Skin of body (tissue), 1 donor: ENCODE measurements at regions not wholly inside any gene's neighbourhood (a gene's known extent, or its start where the extent isn't known, plus 50 kb on each side); places are given as distances from the start of the nearest gene placed in this dataset.
"Not testable (repeated sequence)": the region's sequence is repeated elsewhere in the genome, so short reads cannot be mapped to it uniquely, and the experiment has no call there.

ENCODE experiments used
- DNase-seq: peaks from one replicate; lab custom pipeline; 2025; lab: John Stamatoyannopoulos, UW

DNA sequence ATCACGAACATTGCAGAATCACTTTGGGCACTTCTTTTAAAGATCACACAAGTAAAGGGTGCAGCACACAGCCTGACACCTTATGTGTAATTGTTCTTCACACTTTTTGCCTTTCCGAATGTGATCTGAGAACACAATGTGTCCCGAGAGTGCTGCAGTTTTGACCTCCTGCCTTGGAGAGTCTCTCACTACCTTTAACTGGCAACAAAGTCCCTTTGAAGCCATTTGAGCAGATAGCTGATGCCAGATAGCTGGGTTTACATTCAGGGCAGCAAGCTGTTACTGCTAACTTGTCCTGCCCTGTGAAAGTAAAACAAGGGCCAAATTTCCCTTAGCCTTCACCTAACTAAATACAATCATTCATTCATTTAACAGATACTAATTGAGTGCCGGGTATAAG is 411.0 kb upstream of the DYNLRB2 start:
- DNase-seq, result no peak

DNA sequence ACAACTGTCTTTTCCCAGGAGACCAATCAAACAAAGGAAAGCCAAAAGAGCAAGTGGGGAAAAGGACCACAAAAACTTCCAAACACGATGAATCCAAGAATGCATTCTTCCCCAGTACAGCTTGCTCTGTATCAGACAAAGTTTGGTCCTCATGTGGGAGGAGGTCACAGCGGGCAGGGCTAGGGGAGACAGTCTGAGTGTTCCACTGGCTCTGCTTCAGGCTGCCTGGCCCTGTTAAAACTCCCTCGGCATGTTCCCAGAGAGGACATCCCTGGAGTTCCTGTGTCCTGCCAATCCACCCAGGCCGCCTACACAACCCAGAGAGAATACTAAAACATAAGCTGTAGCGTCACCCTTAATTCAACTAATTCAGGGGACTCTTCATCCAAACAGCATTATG is 415.1 kb upstream of the DYNLRB2 start:
- no peak for DNase-seq

DNA sequence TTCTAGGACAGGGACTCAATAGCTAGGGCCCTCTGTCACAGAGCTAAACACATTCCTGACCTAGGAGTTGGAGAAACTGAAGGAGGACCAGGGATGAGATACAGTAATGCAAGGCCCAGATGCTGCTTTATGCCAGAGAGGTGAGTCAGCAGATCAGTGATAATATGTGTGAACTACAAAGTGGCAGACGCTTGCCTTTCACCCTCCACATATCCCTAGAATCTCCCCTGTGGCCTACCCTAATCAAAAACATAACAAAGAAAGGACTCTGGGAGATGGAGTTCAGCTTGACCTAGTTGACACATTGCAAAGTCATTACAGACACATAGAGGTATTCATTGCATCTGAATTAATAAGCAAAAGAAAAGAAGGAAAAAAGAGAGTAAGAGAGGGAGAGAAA is 417.6 kb upstream of the DYNLRB2 start:
- no peak for DNase-seq

- peak; percentile 62 for DNase-seq
These were observed 418.7 kb upstream of the DYNLRB2 start for GRCh38 chr16:80122115-80122514.

DNA sequence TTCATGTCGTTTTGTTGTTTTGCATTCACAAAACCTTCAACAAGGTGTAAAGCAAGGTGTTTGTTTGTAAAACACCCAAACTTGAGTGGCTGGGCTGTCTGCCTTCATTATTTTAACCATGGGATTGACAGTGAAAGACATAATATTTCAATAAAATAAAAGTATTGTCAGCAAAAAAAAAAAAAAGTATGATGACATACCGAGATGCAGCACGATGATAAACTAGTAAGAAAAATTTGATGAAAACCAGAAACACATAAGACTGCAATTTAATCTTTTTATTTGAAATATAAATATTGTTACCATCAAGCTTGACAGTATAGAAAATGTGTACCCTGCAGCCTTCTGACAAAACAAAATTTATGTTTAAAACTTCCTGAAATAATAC is 419.3 kb upstream of the DYNLRB2 start:
- peak; percentile 48 for DNase-seq

GRCh38 chr16:80120899-80121521 is 419.8 kb upstream of the DYNLRB2 start:
- DNase-seq, result no peak

GRCh38 chr16:80117556-80118130 is 423.1 kb upstream of the DYNLRB2 start:
- no peak for DNase-seq

GRCh38 chr16:80116711-80117110 is 424.1 kb upstream of the DYNLRB2 start:
- no peak for DNase-seq

- no peak for DNase-seq
These were observed 426.1 kb upstream of the DYNLRB2 start for GRCh38 chr16:80114699-80115098.

- DNase-seq, result peak; percentile 17
These were observed 426.8 kb upstream of the DYNLRB2 start for GRCh38 chr16:80113873-80114574.

- no peak for DNase-seq
These were observed 431.2 kb upstream of the DYNLRB2 start for GRCh38 chr16:80109581-80109980.

DNA sequence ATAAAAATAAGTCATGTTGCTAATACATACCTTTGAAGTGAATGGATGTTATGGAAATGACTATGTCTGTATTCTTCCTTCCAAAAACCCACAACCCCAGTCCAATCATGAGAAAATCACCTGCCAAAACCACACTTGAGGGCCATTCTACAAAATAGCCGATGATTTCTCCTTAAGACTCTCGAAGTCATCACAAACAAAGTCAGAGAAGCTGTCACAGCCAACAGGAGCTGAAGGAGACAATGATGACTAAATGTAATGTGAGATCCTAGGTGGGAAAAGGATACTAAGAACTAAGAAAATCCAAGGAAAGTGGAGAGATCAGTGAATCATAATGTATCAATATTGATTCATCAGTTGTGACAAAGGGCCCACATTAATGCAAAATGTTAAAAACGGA is 432.9 kb upstream of the DYNLRB2 start:
- DNase-seq, result no peak

DNA sequence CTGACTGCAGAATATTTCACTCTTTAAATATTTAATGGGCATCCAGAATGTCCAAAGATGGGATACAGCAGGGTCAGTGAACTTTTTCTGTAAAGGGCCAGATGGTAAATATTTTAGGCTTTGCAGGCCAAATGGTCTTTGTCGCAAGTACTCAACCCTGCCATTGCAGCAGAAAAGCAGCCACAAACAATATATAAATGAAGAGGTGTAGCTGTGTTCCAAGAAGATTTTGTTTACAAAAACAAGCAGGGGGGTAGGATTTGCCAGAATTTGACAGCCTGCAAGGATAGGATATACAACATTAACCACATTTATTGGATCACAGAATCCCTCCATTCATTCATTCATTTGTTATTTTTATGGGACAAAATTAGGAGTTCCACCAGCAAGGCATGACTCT is 435.0 kb upstream of the DYNLRB2 start:
- DNase-seq, result no peak

GRCh38 chr16:80105160-80105559 is 435.6 kb upstream of the DYNLRB2 start:
- peak; percentile 30 for DNase-seq

DNA sequence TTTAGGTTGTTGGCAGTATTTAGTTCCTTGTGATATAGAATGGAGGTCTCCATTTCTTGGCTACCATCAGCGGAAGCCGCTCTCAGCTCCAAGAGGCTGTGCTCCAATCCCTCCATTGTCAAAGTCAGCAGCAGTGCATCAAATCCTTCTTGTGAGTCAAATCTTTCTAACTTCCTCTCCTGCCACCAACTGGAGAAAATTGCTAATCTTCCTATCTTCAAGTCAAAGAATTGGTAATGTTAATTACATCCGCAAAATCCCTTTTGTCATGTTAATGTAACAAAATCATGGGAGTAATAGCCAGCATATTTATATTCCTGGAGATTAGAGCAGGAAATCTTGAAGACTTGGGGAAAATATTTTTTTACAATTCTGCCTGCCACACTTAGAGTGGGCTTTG is 436.4 kb upstream of the DYNLRB2 start:
- no peak for DNase-seq

GRCh38 chr16:80103463-80103862 is 437.3 kb upstream of the DYNLRB2 start:
- no peak for DNase-seq

GRCh38 chr16:80100846-80101451 is 439.8 kb upstream of the DYNLRB2 start:
- DNase-seq, result no peak

DNA sequence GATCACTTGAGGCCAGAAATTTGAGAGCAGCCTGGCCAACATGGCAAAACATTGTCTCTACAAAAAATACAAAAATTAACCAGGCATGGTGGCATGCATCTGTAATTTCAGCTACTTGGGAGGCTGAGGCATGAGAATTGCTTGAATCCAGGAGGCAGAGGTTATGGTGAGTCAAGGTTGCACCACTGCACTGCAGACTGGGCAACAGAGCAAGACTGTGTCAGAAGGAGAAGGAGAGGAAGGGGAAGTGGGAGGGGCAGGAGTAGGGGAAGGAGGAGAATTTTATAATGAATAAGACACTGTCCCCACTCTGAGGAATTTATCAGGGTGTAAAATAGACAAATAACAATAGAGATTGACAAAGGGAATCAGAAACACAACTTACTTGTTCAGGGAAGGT is 440.6 kb upstream of the DYNLRB2 start:
- DNase-seq, result no peak

- DNase-seq, result no peak
These were observed 443.7 kb upstream of the DYNLRB2 start for GRCh38 chr16:80097098-80097497.

- DNase-seq, result no peak
These were observed 448.1 kb upstream of the DYNLRB2 start for GRCh38 chr16:80092681-80093080.

- DNase-seq, result not testable (repeated sequence)
These were observed 449.3 kb upstream of the DYNLRB2 start for GRCh38 chr16:80091453-80091852.

DNA sequence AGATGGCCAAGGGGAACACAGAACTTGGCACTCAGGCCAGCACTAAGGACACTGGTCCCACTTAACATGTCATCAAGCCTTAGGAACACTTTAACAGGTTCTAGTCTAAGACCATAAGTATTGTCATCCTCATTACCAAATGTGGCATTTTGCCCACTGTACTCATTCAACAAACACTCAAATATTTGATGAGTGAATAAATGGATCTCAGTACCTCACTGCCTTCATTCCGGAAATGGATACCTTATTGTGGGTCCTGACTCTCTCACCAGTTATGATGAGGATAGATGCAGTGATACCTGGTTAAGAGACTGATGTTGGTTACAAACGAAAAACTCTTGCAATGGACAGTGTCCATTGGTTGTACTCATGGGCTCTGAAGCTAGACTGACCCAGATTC is 455.2 kb upstream of the DYNLRB2 start:
- no peak for DNase-seq

DNA sequence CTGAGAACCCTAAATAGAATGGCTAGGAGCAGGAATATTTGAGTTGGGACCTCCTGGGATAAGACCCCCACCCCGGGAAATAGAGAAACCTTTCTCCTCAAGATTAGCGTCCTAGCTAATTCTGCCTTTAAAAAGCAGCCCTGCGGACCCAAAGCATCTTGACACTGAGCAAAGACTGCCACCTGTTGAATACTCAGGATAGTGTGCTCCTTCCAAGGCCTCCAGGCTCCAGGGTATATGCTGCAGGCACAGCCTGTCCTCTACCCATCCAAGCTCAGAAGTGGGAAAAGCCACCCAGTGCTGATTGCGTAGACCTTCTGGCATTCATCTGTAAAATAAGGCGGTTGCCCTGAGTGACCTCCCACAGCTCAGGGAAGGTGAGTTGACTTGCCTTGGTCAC is 456.2 kb upstream of the DYNLRB2 start:
- DNase-seq, result peak; percentile 82
